OCI-LY1 (cell line): ENCODE measurements at regions not wholly inside any gene's neighbourhood (a gene's known extent, or its start where the extent isn't known, plus 50 kb on each side); places are given as distances from the start of the nearest gene placed in this dataset.

Experiments used
- CTCF ChIP-seq: fragments of 200-600 bp; sonication (generic), shearing (Covaris generic); IDR thresholded peaks from 2 replicates; pipeline ENCODE4 v1.5.1; 2017; ENCODE audit warnings: mild to moderate bottlenecking, antibody characterized with exemption, low read length, moderate library complexity, mixed read lengths
- EZH2 ChIP-seq: fragments of 200-600 bp; sonication (generic), shearing (Covaris generic); IDR thresholded peaks from 2 replicates; pipeline ENCODE4 v1.8.0; 2017; ENCODE audit warnings: borderline replicate concordance, mixed run types, mild to moderate bottlenecking, antibody characterized with exemption, low read length, moderate library complexity, mixed read lengths

DNA sequence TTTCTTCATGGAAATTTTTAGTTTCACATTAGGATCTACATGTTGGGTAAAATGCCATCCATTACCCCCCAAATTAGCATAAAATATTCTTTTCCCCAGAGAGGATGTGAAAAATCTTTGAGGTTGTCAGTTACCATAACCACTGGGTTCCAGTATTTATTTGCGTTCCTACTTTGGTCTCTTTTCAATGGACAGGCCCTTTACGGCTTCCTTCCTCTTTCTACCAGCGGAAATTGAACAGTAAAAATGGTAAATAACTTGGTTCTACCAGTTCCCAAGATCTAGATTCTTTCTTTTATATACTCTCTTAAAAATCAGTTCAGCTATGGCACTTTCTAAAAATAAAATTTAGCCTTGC, 169.2 kb upstream of the APCDD1 start:
- TF ChIP-seq CTCF = no peak
- TF ChIP-seq EZH2 = no peak
